GM21723 (cell line): ENCODE measurements at regions not wholly inside any gene's neighbourhood (a gene's known extent, or its start where the extent isn't known, plus 50 kb on each side); places are given as distances from the start of the nearest gene placed in this dataset.
"Not testable (repeated sequence)": the region's sequence is repeated elsewhere in the genome, so short reads cannot be mapped to it uniquely, and the experiment has no call there.

ENCODE experiments used
- ATAC-seq: cut with Tn5 transposase; IDR thresholded peaks from one replicate; pipeline ENCODE4 v1.9.1; 2021; ENCODE audit warnings: mild to moderate bottlenecking, moderate library complexity; ENCODE audit not compliant: unreplicated experiment

- no peak for ATAC-seq
These were observed 329.7 kb upstream of the ADARB2 start for GRCh38 chr10:2067015-2067414.

- ATAC-seq = no peak
These were observed 317.4 kb upstream of the ADARB2 start for GRCh38 chr10:2054728-2055127.

GRCh38 chr10:2053805-2054204 lies 316.5 kb upstream of the ADARB2 start:
- no peak for ATAC-seq

- no peak for ATAC-seq
These were observed 313.8 kb upstream of the ADARB2 start for GRCh38 chr10:2051108-2051507.

GRCh38 chr10:2049560-2049959 lies 312.2 kb upstream of the ADARB2 start:
- ATAC-seq = no peak

- no peak for ATAC-seq
These were observed 311.1 kb upstream of the ADARB2 start for GRCh38 chr10:2048337-2048973.

GRCh38 chr10:2047679-2048078 lies 310.4 kb upstream of the ADARB2 start:
- ATAC-seq = no peak

- no peak for ATAC-seq
These were observed 306.1 kb upstream of the ADARB2 start for GRCh38 chr10:2043379-2043778.

GRCh38 chr10:2038036-2038435 lies 300.7 kb upstream of the ADARB2 start:
- ATAC-seq = no peak

- no peak for ATAC-seq
These were observed 299.9 kb upstream of the ADARB2 start for GRCh38 chr10:2037246-2037645.

- ATAC-seq = no peak
These were observed 298.9 kb upstream of the ADARB2 start for GRCh38 chr10:2036209-2036608.

GRCh38 chr10:2030046-2030445 lies 292.7 kb upstream of the ADARB2 start:
- ATAC-seq = no peak

- ATAC-seq = no peak
These were observed 289.6 kb upstream of the ADARB2 start for GRCh38 chr10:2026936-2027335.

- ATAC-seq = not testable (repeated sequence)
These were observed 287.4 kb upstream of the ADARB2 start for GRCh38 chr10:2024750-2025149.

- no peak for ATAC-seq
These were observed 286.4 kb upstream of the ADARB2 start for GRCh38 chr10:2023687-2024086.

- ATAC-seq = no peak
These were observed 285.1 kb upstream of the ADARB2 start for GRCh38 chr10:2022401-2022800.

- no peak for ATAC-seq
These were observed 283.5 kb upstream of the ADARB2 start for GRCh38 chr10:2020836-2021235.

GRCh38 chr10:2019803-2020202 lies 282.5 kb upstream of the ADARB2 start:
- ATAC-seq = no peak

GRCh38 chr10:2019281-2019680 lies 282.0 kb upstream of the ADARB2 start:
- no peak for ATAC-seq

- ATAC-seq = no peak
These were observed 277.2 kb upstream of the ADARB2 start for GRCh38 chr10:2014541-2014940.

- no peak for ATAC-seq
These were observed 274.9 kb upstream of the ADARB2 start for GRCh38 chr10:2012209-2012608.

- ATAC-seq = no peak
These were observed 273.9 kb upstream of the ADARB2 start for GRCh38 chr10:2011106-2011716.

- no peak for ATAC-seq
These were observed 268.2 kb upstream of the ADARB2 start for GRCh38 chr10:2005546-2005945.
